OCI-LY1 (cell line): ENCODE measurements at regions not wholly inside any gene's neighbourhood (a gene's known extent, or its start where the extent isn't known, plus 50 kb on each side); places are given as distances from the start of the nearest gene placed in this dataset.

Experiments
- H2AFZ ChIP-seq: fragments of 200-600 bp; sonication (generic), shearing (Covaris generic); 2 replicates; pipeline ENCODE4 v1.6.0; 2014; ENCODE audit warnings: antibody characterized with exemption, mild to moderate bottlenecking, low read length
- H3F3A ChIP-seq: fragments of 200-600 bp; sonication (generic), shearing (Covaris generic); 2 replicates; pipeline ENCODE4 v1.6.0; 2014; ENCODE audit warnings: mild to moderate bottlenecking, antibody characterized with exemption, low read length, moderate library complexity; ENCODE audit not compliant: insufficient read depth
- H3K27ac ChIP-seq: fragments of 200-600 bp; sonication (generic); 2 replicates; pipeline ENCODE4 v1.5.1; 2014; ENCODE audit warnings: low read length, mixed run types, mild to moderate bottlenecking, low read depth; ENCODE audit not compliant: poor library complexity, severe bottlenecking
- H3K27me3 ChIP-seq: fragments of 200-600 bp; sonication (generic); 2 replicates; pipeline ENCODE4 v1.6.0; 2014; ENCODE audit warnings: antibody characterized with exemption, mild to moderate bottlenecking, low read length, moderate library complexity; ENCODE audit not compliant: insufficient read depth
- H3K36me3 ChIP-seq: fragments of 200-600 bp; sonication (generic); 2 replicates; pipeline ENCODE4 v1.6.1; 2014; ENCODE audit warnings: mild to moderate bottlenecking, antibody characterized with exemption, low read length, moderate library complexity, mixed read lengths; ENCODE audit not compliant: insufficient read depth
- H3K4me1 ChIP-seq: fragments of 200-600 bp; sonication (generic); 2 replicates; pipeline ENCODE4 v1.5.1; 2014; ENCODE audit warnings: mild to moderate bottlenecking, low read length, moderate library complexity; ENCODE audit not compliant: insufficient read depth, severe bottlenecking
- H3K4me2 ChIP-seq: fragments of 200-600 bp; sonication (generic), shearing (Covaris generic); 2 replicates; pipeline ENCODE4 v1.6.1; 2014; ENCODE audit warnings: low read length
- H3K4me3 ChIP-seq: fragments of 200-600 bp; sonication (generic); 2 replicates; pipeline ENCODE4 v1.5.1; 2014; ENCODE audit warnings: low read length, low read depth, mild to moderate bottlenecking, mixed read lengths; ENCODE audit not compliant: poor library complexity, severe bottlenecking
- H3K79me2 ChIP-seq: fragments of 200-600 bp; shearing (Covaris generic); 2 replicates; pipeline ENCODE4 v1.6.1; 2016; ENCODE audit warnings: mixed run types, low read length, mixed read lengths; ENCODE audit not compliant: insufficient read depth
- H3K9ac ChIP-seq: fragments of 200-600 bp; sonication (generic), shearing (Covaris generic); 2 replicates; pipeline ENCODE4 v1.6.1; 2014; ENCODE audit warnings: mild to moderate bottlenecking, low read length, mixed read lengths
- H3K9me2 ChIP-seq: fragments of 200-600 bp; sonication (generic), shearing (Covaris generic); 2 replicates; pipeline ENCODE4 v1.6.1; 2014; ENCODE audit warnings: low read depth, mild to moderate bottlenecking, low read length, mixed read lengths
- H3K9me3 ChIP-seq: fragments of 200-600 bp; shearing (Covaris generic); 2 replicates; pipeline ENCODE4 v1.6.1; 2014; ENCODE audit warnings: low read length, mixed read lengths
- H4K20me1 ChIP-seq: fragments of 200-600 bp; sonication (generic), shearing (Covaris generic); 2 replicates; pipeline ENCODE4 v1.6.0; 2016; ENCODE audit warnings: mild to moderate bottlenecking, low read length; ENCODE audit not compliant: insufficient read depth
- EZH2 ChIP-seq: fragments of 200-600 bp; sonication (generic), shearing (Covaris generic); IDR thresholded peaks from 2 replicates; pipeline ENCODE4 v1.8.0; 2017; ENCODE audit warnings: borderline replicate concordance, mixed run types, mild to moderate bottlenecking, antibody characterized with exemption, low read length, moderate library complexity, mixed read lengths
- TF ChIP-seq, protein P1 (sequence below): fragments of 200-600 bp; sonication (generic), shearing (Covaris generic); IDR thresholded peaks from 2 replicates; pipeline ENCODE4 v1.5.1; 2017; ENCODE audit warnings: mild to moderate bottlenecking, antibody characterized with exemption, low read length, moderate library complexity, mixed read lengths

DNA sequence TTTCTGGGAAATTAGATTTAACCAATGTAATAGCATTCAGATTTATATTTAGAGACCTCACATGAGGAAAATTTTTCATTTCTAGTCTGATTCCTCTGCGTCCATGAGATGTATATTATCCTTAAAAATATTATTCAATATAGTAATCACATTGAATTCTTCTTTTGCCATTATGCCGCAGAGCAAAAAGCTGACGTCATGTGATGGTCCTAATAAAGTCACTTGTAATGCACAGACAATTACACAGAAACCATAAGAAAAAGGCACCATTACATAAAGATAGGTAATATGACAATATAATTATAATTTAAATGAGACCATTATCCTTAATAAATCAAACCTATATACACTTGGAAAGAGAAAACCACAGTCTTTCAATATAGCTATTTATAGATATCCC is 1021.5 kb downstream of the PCDH9 start:
- no peak overlapping the region for H3K27ac ChIP-seq
- H2AFZ ChIP-seq: no peak overlapping the region
- 0 out of 2 replicates have a peak, but pooled peaks cover 2% of the 10 kb centered on the region for H3K9me3 ChIP-seq
- TF ChIP-seq, protein P1, sequence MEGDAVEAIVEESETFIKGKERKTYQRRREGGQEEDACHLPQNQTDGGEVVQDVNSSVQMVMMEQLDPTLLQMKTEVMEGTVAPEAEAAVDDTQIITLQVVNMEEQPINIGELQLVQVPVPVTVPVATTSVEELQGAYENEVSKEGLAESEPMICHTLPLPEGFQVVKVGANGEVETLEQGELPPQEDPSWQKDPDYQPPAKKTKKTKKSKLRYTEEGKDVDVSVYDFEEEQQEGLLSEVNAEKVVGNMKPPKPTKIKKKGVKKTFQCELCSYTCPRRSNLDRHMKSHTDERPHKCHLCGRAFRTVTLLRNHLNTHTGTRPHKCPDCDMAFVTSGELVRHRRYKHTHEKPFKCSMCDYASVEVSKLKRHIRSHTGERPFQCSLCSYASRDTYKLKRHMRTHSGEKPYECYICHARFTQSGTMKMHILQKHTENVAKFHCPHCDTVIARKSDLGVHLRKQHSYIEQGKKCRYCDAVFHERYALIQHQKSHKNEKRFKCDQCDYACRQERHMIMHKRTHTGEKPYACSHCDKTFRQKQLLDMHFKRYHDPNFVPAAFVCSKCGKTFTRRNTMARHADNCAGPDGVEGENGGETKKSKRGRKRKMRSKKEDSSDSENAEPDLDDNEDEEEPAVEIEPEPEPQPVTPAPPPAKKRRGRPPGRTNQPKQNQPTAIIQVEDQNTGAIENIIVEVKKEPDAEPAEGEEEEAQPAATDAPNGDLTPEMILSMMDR: no peak
- TF ChIP-seq EZH2: no peak
- no peak overlapping the region for H3K4me2 ChIP-seq
- H3K27me3 ChIP-seq: no peaks in the 10 kb centered on the region
- no peaks in the 10 kb centered on the region for H3K79me2 ChIP-seq
- no peak overlapping the region for H3K4me3 ChIP-seq
- H3F3A ChIP-seq: no peaks in the 10 kb centered on the region
- no peaks in the 10 kb centered on the region for H3K36me3 ChIP-seq
- no peaks in the 10 kb centered on the region for H3K9me2 ChIP-seq
- no peaks in the 10 kb centered on the region for H4K20me1 ChIP-seq
- no peaks in the 10 kb centered on the region for H3K4me1 ChIP-seq
- no peak overlapping the region for H3K9ac ChIP-seq

DNA sequence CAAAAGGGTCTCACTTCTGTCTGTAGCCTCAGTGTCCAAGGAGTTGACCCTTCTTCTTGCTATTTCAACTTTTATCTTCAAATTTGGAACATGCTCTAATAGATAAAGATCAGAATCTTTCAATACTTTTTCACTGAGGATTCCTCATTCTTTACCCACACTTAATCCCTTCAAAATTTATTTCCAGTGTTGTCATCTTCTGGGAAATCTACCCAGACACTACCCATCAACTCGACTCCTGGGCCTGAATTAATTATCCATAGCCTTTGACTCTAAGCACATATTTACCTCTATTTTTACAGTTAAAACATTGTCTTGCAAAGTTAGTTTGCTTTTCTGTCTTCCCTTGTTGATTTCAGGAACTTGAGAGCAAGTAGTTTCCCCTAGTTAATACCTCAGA is 1022.5 kb downstream of the PCDH9 start:
- H3K9me3 ChIP-seq: 0 out of 2 replicates have a peak, but pooled peaks cover 2% of the 10 kb centered on the region
- no peaks in the 10 kb centered on the region for H3K36me3 ChIP-seq
- H3K9ac ChIP-seq: no peak overlapping the region
- no peak overlapping the region for H2AFZ ChIP-seq
- H3K79me2 ChIP-seq: no peaks in the 10 kb centered on the region
- H3K4me2 ChIP-seq: no peak overlapping the region
- no peaks in the 10 kb centered on the region for H3F3A ChIP-seq
- H3K27ac ChIP-seq: no peak overlapping the region
- H3K9me2 ChIP-seq: no peaks in the 10 kb centered on the region
- H3K4me3 ChIP-seq: no peak overlapping the region
- H3K4me1 ChIP-seq: no peaks in the 10 kb centered on the region
- H4K20me1 ChIP-seq: no peaks in the 10 kb centered on the region
- TF ChIP-seq, protein P1: no peak
- TF ChIP-seq EZH2: no peak
- H3K27me3 ChIP-seq: no peaks in the 10 kb centered on the region

DNA sequence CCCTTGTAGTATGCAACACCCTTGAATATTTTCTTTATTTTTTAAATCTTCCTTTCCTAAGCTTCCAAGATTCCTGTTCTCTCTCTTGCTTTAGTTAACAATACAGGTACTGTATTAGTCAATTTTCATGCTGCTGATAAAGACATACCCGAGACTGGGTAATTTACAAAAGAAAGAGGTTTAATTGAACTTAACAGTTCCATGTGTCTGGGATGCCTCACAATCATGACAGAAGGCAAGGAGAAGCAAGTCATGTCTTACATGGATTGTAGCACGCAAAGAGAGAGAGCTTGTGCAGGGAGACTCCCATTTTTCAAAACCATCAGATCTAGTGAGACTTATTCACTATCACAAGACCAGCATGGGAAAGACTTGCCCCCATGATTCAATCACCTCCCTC is 1024.3 kb downstream of the PCDH9 start:
- H3K9me3 ChIP-seq: 0 out of 2 replicates have a peak, but pooled peaks cover 2% of the 10 kb centered on the region
- H4K20me1 ChIP-seq: no peaks in the 10 kb centered on the region
- no peaks in the 10 kb centered on the region for H3K79me2 ChIP-seq
- no peak overlapping the region for H3K9ac ChIP-seq
- TF ChIP-seq, protein P1: no peak
- TF ChIP-seq EZH2: no peak
- peaks cover 6% of the 10 kb centered on the region for H3K4me1 ChIP-seq
- no peaks in the 10 kb centered on the region for H3K36me3 ChIP-seq
- H3K4me3 ChIP-seq: no peak overlapping the region
- H3K4me2 ChIP-seq: no peak overlapping the region
- no peaks in the 10 kb centered on the region for H3K9me2 ChIP-seq
- no peaks in the 10 kb centered on the region for H3F3A ChIP-seq
- H3K27ac ChIP-seq: no peak overlapping the region
- no peaks in the 10 kb centered on the region for H3K27me3 ChIP-seq
- no peak overlapping the region for H2AFZ ChIP-seq
